DOHH2 (cell line): ENCODE measurements at regions not wholly inside any gene's neighbourhood (a gene's known extent, or its start where the extent isn't known, plus 50 kb on each side); places are given as distances from the start of the nearest gene placed in this dataset.

Source experiments
- H3F3A ChIP-seq: fragments of 200-600 bp; sonication (generic), shearing (Covaris generic); 2 replicates; pipeline ENCODE4 v1.6.0; 2016; ENCODE audit warnings: antibody characterized with exemption, mild to moderate bottlenecking; ENCODE audit not compliant: control insufficient read depth, insufficient read depth
- H3K27ac ChIP-seq: fragments of 200-600 bp; sonication (generic); 2 replicates; pipeline ENCODE4 v1.5.1; 2014; ENCODE audit warnings: low read depth, mild to moderate bottlenecking, low read length, moderate library complexity
- H3K27me3 ChIP-seq: fragments of 200-600 bp; sonication (generic); 2 replicates; pipeline ENCODE4 v1.6.1; 2014; ENCODE audit warnings: mild to moderate bottlenecking, low read length, mixed read lengths; ENCODE audit not compliant: control insufficient read depth
- H3K36me3 ChIP-seq: fragments of 200-600 bp; sonication (generic); 2 replicates; pipeline ENCODE4 v1.6.1; 2014; ENCODE audit warnings: mild to moderate bottlenecking, low read length, moderate library complexity, mixed read lengths; ENCODE audit not compliant: control insufficient read depth
- H3K4me1 ChIP-seq: fragments of 200-600 bp; sonication (generic); 2 replicates; pipeline ENCODE4 v1.6.1; 2014; ENCODE audit warnings: mild to moderate bottlenecking, low read length, mixed read lengths; ENCODE audit not compliant: control insufficient read depth
- H3K4me2 ChIP-seq: fragments of 200-600 bp; sonication (generic); 2 replicates; pipeline ENCODE4 v1.6.0; 2014; ENCODE audit warnings: mild to moderate bottlenecking, low read length, moderate library complexity
- H3K4me3 ChIP-seq: fragments of 200-600 bp; sonication (generic); 2 replicates; pipeline ENCODE4 v1.5.1; 2014; ENCODE audit warnings: mild to moderate bottlenecking, low read length, mixed read lengths
- H3K79me2 ChIP-seq: fragments of 200-600 bp; sonication (generic); 2 replicates; pipeline ENCODE4 v1.6.1; 2014; ENCODE audit warnings: mild to moderate bottlenecking, low read length, mixed read lengths; ENCODE audit not compliant: control insufficient read depth
- H3K9me2 ChIP-seq: fragments of 200-600 bp; sonication (generic); replicated peaks from 2 replicates; pipeline ENCODE4 v1.6.1; 2014; ENCODE audit warnings: mild to moderate bottlenecking, low read length, mixed read lengths; ENCODE audit not compliant: control insufficient read depth
- H3K9me3 ChIP-seq: fragments of 200-600 bp; sonication (generic); 2 replicates; pipeline ENCODE4 v1.6.1; 2014; ENCODE audit warnings: antibody characterized with exemption, low read length, mixed read lengths; ENCODE audit not compliant: control insufficient read depth, insufficient read depth
- H4K20me1 ChIP-seq: fragments of 200-600 bp; sonication (generic); 2 replicates; pipeline ENCODE4 v1.6.0; 2014; ENCODE audit warnings: low read depth, mild to moderate bottlenecking, antibody characterized with exemption, low read length, moderate library complexity; ENCODE audit not compliant: control insufficient read depth, insufficient read depth
- CTCF ChIP-seq: fragments of 200-600 bp; sonication (generic); IDR thresholded peaks from one replicate; pipeline ENCODE4 v1.5.1; 2014; ENCODE audit warnings: antibody characterized with exemption, mild to moderate bottlenecking, low read depth, low read length; ENCODE audit not compliant: poor library complexity, severe bottlenecking
- EZH2phosphoT487 ChIP-seq: fragments of 200-600 bp; sonication (generic); IDR thresholded peaks from 2 replicates; pipeline ENCODE4 v1.6.1; 2017; ENCODE audit warnings: borderline replicate concordance, mild to moderate bottlenecking, antibody characterized with exemption, low read length, moderate library complexity, mixed read lengths

- TF ChIP-seq CTCF (no peak), EZH2phosphoT487 (no peak)
- no peak overlapping the region for H3K27ac ChIP-seq
These were observed 256.5 kb upstream of the RREB1 start for GRCh38 chr6:6851059-6851948.

GRCh38 chr6:6851949-6852261 lies 255.9 kb upstream of the RREB1 start:
- TF ChIP-seq CTCF: no peak
- no peak for TF ChIP-seq EZH2phosphoT487
- Histone ChIP-seq H3K36me3 (no peaks in the 10 kb centered on the region), H3K4me3 (no peak overlapping the region), H3K79me2 (no peaks in the 10 kb centered on the region), H4K20me1 (no peaks in the 10 kb centered on the region), H3K4me2 (no peak overlapping the region), H3K27ac (no peak overlapping the region), H3K4me1 (no peaks in the 10 kb centered on the region), H3K27me3 (peaks cover 10% of the 10 kb centered on the region), H3F3A (no peaks in the 10 kb centered on the region), H3K9me2 (no peaks in the 10 kb centered on the region), H3K9me3 (no peaks in the 10 kb centered on the region)

More at GRCh38 chr6:6851059-6851948, 256.5 kb upstream of the RREB1 start:
- H3K4me1 ChIP-seq: no peaks in the 10 kb centered on the region
- no peaks in the 10 kb centered on the region for H3K9me3 ChIP-seq
- H3K4me3 ChIP-seq: no peak overlapping the region
- no peaks in the 10 kb centered on the region for H3K36me3 ChIP-seq
- H3K79me2 ChIP-seq: no peaks in the 10 kb centered on the region
- no peaks in the 10 kb centered on the region for H4K20me1 ChIP-seq
- peaks cover 5% of the 10 kb centered on the region; the same call in 1 of the 2 replicates for H3K27me3 ChIP-seq
- H3F3A ChIP-seq: no peaks in the 10 kb centered on the region
- H3K4me2 ChIP-seq: no peak overlapping the region
- H3K9me2 ChIP-seq: no peaks in the 10 kb centered on the region

- H3K27me3 ChIP-seq: peaks cover 27% of the 10 kb centered on the region
- no peak overlapping the region for H3K27ac ChIP-seq
- H3K36me3 ChIP-seq: no peaks in the 10 kb centered on the region
- no peaks in the 10 kb centered on the region for H3K9me2 ChIP-seq
- H3K4me2 ChIP-seq: no peak overlapping the region
- no peaks in the 10 kb centered on the region for H3F3A ChIP-seq
- no peaks in the 10 kb centered on the region for H3K9me3 ChIP-seq
- no peak for TF ChIP-seq EZH2phosphoT487
- TF ChIP-seq CTCF: no peak
- no peak overlapping the region for H3K4me3 ChIP-seq
- H3K79me2 ChIP-seq: no peaks in the 10 kb centered on the region
- no peaks in the 10 kb centered on the region for H4K20me1 ChIP-seq
- no peaks in the 10 kb centered on the region for H3K4me1 ChIP-seq
These were observed 250.9 kb upstream of the RREB1 start for GRCh38 chr6:6856538-6857523.
